ENCODE measurements at regions not wholly inside any gene's neighbourhood (a gene's known extent, or its start where the extent isn't known, plus 50 kb on each side); places are given as distances from the start of the nearest gene placed in this dataset.

GRCh38 chr5:35442885-35443639 is 174.6 kb upstream of the SPEF2 start:
- no peak for DNase-seq (ENCODE audit: low read depth, low spot score)
- ChIA-PET CTCF (no interaction called here), RAD21 (ENCODE audit: low non-redundant PET in 1 of 2, low total read pairs in 2 of 2, uncharacterized antibody in 2 of 2, unreplicated experiment in 2 of 2) (no interaction called here)

GRCh38 chr5:35440409-35440808 is 177.3 kb upstream of the SPEF2 start:
- H3K4me1 ChIP-seq (ENCODE audit: control insufficient read depth in 1 of 2, insufficient read depth in 2 of 2, low read length in 2 of 2) = no peaks in the 10 kb centered on the region
- H3K36me3 ChIP-seq (ENCODE audit: control insufficient read depth in 1 of 2, insufficient read depth in 2 of 2, low read length in 2 of 2) = no peaks in the 10 kb centered on the region
- H3K9me3 ChIP-seq (ENCODE audit: control insufficient read depth in 1 of 2, insufficient read depth in 1 of 2, low read depth in 1 of 2, low read length in 2 of 2) = no peaks in the 10 kb centered on the region
- no peaks in the 10 kb centered on the region for H3K79me2 ChIP-seq (ENCODE audit: insufficient read depth, low read length)
- intact Hi-C loops (cut with micrococcal nuclease) = no loop called here
- no peak overlapping the region for H3K4me2 ChIP-seq (ENCODE audit: low read length)
- H3K27ac ChIP-seq (ENCODE audit: low read depth, low read length) = no peak overlapping the region
- H3K9ac ChIP-seq (ENCODE audit: low read length) = no peak overlapping the region
- no peak for DNase-seq (ENCODE audit: low read depth, low spot score)
- peaks cover 6% of the 10 kb centered on the region; the same call in 1 of the 2 replicates for H3K27me3 ChIP-seq (ENCODE audit: insufficient read depth, low read length)
- ChIA-PET POLR2A (no interaction called here), CTCF (no interaction called here), RAD21 (ENCODE audit: low non-redundant PET in 1 of 2, low total read pairs in 2 of 2, uncharacterized antibody in 2 of 2, unreplicated experiment in 2 of 2) (no interaction called here)
- no peaks in the 10 kb centered on the region for H4K20me1 ChIP-seq (ENCODE audit: insufficient read depth)
- no peaks in the 10 kb centered on the region for H3K9me2 ChIP-seq (ENCODE audit: insufficient read depth)
- BruUV-seq (replicated peaks) = no TSS peak
- no peak overlapping the region for H2AFZ ChIP-seq (ENCODE audit: low read depth, low read length, poor library complexity, severe bottlenecking)
- no peak overlapping the region for H3K4me3 ChIP-seq (replicated peaks in 1 of 2; ENCODE audit: low read depth in 1 of 2, low read length in 2 of 2)
- no peak for ATAC-seq
- no peak for TF ChIP-seq REST (IDR thresholded peaks at IDR 0.05; ENCODE audit: low read depth)
- no peak for TF ChIP-seq ATF3 (IDR thresholded peaks at IDR 0.05)
- TF ChIP-seq EZH2 (IDR thresholded peaks at IDR 0.05) = no peak
- no peak for TF ChIP-seq ZFX (IDR thresholded peaks at IDR 0.05)
- TF ChIP-seq JUND (IDR thresholded peaks at IDR 0.05) = no peak
- TF ChIP-seq TCF7L2 (IDR thresholded peaks at IDR 0.05; ENCODE audit: borderline replicate concordance, extremely low read depth, insufficient read depth, insufficient read length) = no peak
- TF ChIP-seq RAD21 (IDR thresholded peaks at IDR 0.05; ENCODE audit: low read depth) = no peak
- no peak for TF ChIP-seq SP1 (IDR thresholded peaks at IDR 0.05; ENCODE audit: low read depth)
- no peak for TF ChIP-seq CBX3 (IDR thresholded peaks at IDR 0.05; ENCODE audit: low read depth)
- no peak for TF ChIP-seq POLR2AphosphoS5 (IDR thresholded peaks at IDR 0.05; ENCODE audit: low read depth, low read length)
- TF ChIP-seq MAX (IDR thresholded peaks at IDR 0.05) = no peak

More at GRCh38 chr5:35442885-35443639, 174.6 kb upstream of the SPEF2 start:
- Histone ChIP-seq H3K9me2 (ENCODE audit: insufficient read depth) (no peaks in the 10 kb centered on the region), H3K27ac (ENCODE audit: low read depth, low read length) (no peak overlapping the region), H3K9ac (ENCODE audit: low read length) (no peak overlapping the region), H3K9me3 (ENCODE audit: control insufficient read depth in 1 of 2, insufficient read depth in 1 of 2, low read depth in 1 of 2, low read length in 2 of 2) (no peaks in the 10 kb centered on the region), H3K36me3 (ENCODE audit: control insufficient read depth in 1 of 2, insufficient read depth in 2 of 2, low read length in 2 of 2) (no peaks in the 10 kb centered on the region), H3K79me2 (ENCODE audit: insufficient read depth, low read length) (no peaks in the 10 kb centered on the region), H3K4me3 (replicated peaks in 1 of 2; ENCODE audit: low read depth in 1 of 2, low read length in 2 of 2) (no peak overlapping the region), H3K4me2 (ENCODE audit: low read length) (no peak overlapping the region), H2AFZ (ENCODE audit: low read depth, low read length, poor library complexity, severe bottlenecking) (no peak overlapping the region), H4K20me1 (ENCODE audit: insufficient read depth) (no peaks in the 10 kb centered on the region), H3K27me3 (ENCODE audit: insufficient read depth, low read length) (peaks cover 6% of the 10 kb centered on the region; the same call in 1 of the 2 replicates), H3K4me1 (ENCODE audit: control insufficient read depth in 1 of 2, insufficient read depth in 2 of 2, low read length in 2 of 2) (no peaks in the 10 kb centered on the region)
- no peak for ATAC-seq
- BruUV-seq (replicated peaks) = no TSS peak
- TF ChIP-seq ZNF274 (IDR thresholded peaks at IDR 0.05; ENCODE audit: low read depth, low read length) (no peak), ZBTB33 (IDR thresholded peaks at IDR 0.05; ENCODE audit: extremely low read depth, insufficient replicate concordance, low read length) (no peak)
- POLR2A ChIA-PET = no interaction called here
- intact Hi-C loops (cut with micrococcal nuclease) = loop anchor here (1.0 kb wide), 1 partner anchor 40 kb away; no protein-coding TSS in a partner anchor

Data from HCT116 (cell line).